ENCODE measurements at regions not wholly inside any gene's neighbourhood (a gene's known extent, or its start where the extent isn't known, plus 50 kb on each side); places are given as distances from the start of the nearest gene placed in this dataset.

DNA sequence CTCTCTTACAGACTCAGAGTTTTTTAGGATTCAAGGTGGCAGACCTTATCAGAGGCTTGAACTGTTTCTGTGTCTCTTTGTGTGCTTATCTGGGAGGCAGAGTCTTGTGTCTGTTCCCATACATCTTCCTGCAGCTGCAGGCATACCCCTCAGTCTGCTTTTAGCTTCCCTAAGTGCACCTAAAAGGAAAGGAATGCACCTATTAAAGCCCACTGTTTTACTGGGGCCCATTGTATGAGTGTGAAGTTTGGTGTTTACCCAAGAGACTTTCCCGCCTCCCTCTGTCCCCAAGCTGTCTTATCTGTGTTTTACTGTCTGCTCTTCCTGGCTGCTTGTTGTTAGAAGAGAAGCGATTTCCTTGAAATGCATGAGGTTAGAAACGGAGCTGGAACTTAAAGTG lies 1757.3 kb upstream of the PIK3C3 start:
- Mint-ChIP-seq H3K4me1 (no peaks in the 10 kb centered on the region), H3K36me3 (peaks cover 0 to 2% of the 10 kb centered on the region in 2 donors), H3K27ac (no peak overlapping the region), H3K27me3 (no peaks in the 10 kb centered on the region), H3K4me3 (no peak overlapping the region), H3K9me3 (peaks cover 0 to 25% (median 15%) of the 10 kb centered on the region in 8 donors)
- intact Hi-C loops (cut with micrococcal nuclease) = no loop called here
- DNase-seq = no peak
- POLR2A ChIA-PET (ENCODE audit: partially characterized antibody) = no interaction called here
- Histone ChIP-seq H3K36me3 (ENCODE audit: insufficient read depth, low read length) (no peaks in the 10 kb centered on the region), H3K9me3 (ENCODE audit: control insufficient read depth in 1 of 2, low read length in 2 of 2) (no peaks in the 10 kb centered on the region), H3K27me3 (ENCODE audit: insufficient read depth, low read length) (no peaks in the 10 kb centered on the region), H3K4me3 (ENCODE audit: low read length in 2 of 2) (no peak overlapping the region), H3K27ac (ENCODE audit: low read depth, low read length) (no peak overlapping the region), H3K4me1 (ENCODE audit: insufficient read depth, low read length) (no peaks in the 10 kb centered on the region)
- CTCF ChIA-PET (ENCODE audit: partially characterized antibody) = no interaction called here

DNA sequence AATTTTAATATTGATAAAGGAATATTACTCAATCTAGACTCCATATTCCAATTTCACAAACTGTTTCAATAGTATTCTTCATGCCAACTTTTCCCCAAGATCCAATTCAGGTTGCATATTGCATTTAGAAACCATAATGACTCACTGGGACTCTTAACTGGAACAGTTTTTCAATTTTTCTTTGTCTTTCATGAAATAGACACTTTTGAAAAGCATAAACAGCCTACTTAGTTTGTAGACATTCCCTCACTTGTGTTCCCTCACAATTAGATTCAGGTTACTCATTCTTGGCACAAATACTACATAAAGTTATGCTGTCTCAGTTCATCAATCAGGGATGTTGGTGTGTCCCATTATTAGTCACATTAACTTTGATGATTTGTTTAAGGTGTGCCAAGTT lies 1768.4 kb upstream of the PIK3C3 start:
- intact Hi-C loops (cut with micrococcal nuclease) = no loop called here
- H3K4me3 ChIP-seq (ENCODE audit: low read length in 2 of 2) = no peak overlapping the region
- ChIA-PET POLR2A (ENCODE audit: partially characterized antibody) (no interaction called here), CTCF (ENCODE audit: partially characterized antibody) (no interaction called here)
- H3K27ac Mint-ChIP-seq = no peak overlapping the region
- H3K36me3 ChIP-seq (ENCODE audit: insufficient read depth, low read length) = no peaks in the 10 kb centered on the region
- no peak for DNase-seq
- no peaks in the 10 kb centered on the region for H3K27me3 Mint-ChIP-seq
- no peak overlapping the region for H3K4me3 Mint-ChIP-seq
- no peaks in the 10 kb centered on the region for H3K27me3 ChIP-seq (ENCODE audit: insufficient read depth, low read length)
- H3K4me1 Mint-ChIP-seq = no peaks in the 10 kb centered on the region
- H3K4me1 ChIP-seq (ENCODE audit: insufficient read depth, low read length) = no peaks in the 10 kb centered on the region
- no peaks in the 10 kb centered on the region for H3K36me3 Mint-ChIP-seq
- no peaks in the 10 kb centered on the region for H3K9me3 ChIP-seq (ENCODE audit: control insufficient read depth in 1 of 2, low read length in 2 of 2)
- H3K9me3 Mint-ChIP-seq = peaks cover 0 to 6% (median 3%) of the 10 kb centered on the region in 8 donors
- H3K27ac ChIP-seq (ENCODE audit: low read depth, low read length) = no peak overlapping the region

DNA sequence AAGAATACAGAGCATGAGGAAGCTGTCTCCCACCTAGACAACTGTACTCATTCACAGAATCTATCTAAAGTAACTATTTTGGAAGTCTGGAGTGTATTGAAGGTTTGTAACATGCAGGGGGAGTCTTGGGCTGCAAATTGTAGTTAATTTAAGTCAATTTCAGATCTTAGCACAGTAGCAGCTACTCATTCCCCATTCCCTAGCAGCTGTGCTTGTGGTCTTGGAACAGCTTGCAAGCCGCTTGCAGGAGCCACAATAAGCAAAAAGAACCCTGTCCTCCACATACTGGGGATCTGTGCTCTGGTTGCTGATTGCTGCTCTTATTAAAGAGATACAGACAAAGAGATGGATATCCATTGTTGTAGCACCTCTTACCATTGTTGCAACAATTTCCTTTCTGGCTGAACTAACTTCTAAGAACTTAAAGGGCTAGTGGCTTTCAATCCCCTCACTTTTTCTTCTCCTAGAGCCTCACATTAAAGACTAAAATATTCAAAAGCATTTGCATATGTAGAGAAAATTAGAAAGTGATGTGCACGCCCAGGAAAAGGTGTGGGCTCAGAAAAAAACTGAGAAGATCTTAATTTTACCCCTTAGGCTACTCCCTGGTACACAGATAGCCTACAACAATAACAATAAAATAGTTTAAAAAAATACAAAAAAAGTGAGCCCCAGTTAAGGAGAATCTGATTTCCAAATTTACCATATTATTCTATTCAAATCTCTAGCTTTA lies 1775.1 kb upstream of the PIK3C3 start:
- Histone ChIP-seq H3K27me3 (ENCODE audit: insufficient read depth, low read length) (no peaks in the 10 kb centered on the region), H3K4me1 (ENCODE audit: insufficient read depth, low read length) (no peaks in the 10 kb centered on the region), H3K9me3 (ENCODE audit: control insufficient read depth in 1 of 2, low read length in 2 of 2) (no peaks in the 10 kb centered on the region), H3K4me3 (ENCODE audit: low read length in 2 of 2) (no peak overlapping the region), H3K36me3 (ENCODE audit: insufficient read depth, low read length) (no peaks in the 10 kb centered on the region), H3K27ac (ENCODE audit: low read depth, low read length) (no peak overlapping the region)
- Mint-ChIP-seq H3K4me3 (no peak overlapping the region), H3K9me3 (peaks cover 0 to 14% (median 5%) of the 10 kb centered on the region in 8 donors), H3K27me3 (no peaks in the 10 kb centered on the region), H3K27ac (no peak overlapping the region), H3K4me1 (no peaks in the 10 kb centered on the region), H3K36me3 (peaks cover 0 to 1% of the 10 kb centered on the region in 2 donors)
- no peak for DNase-seq
- ChIA-PET CTCF (ENCODE audit: partially characterized antibody) (no interaction called here), POLR2A (ENCODE audit: partially characterized antibody) (no interaction called here)
- intact Hi-C loops (cut with micrococcal nuclease) = no loop called here

DNA sequence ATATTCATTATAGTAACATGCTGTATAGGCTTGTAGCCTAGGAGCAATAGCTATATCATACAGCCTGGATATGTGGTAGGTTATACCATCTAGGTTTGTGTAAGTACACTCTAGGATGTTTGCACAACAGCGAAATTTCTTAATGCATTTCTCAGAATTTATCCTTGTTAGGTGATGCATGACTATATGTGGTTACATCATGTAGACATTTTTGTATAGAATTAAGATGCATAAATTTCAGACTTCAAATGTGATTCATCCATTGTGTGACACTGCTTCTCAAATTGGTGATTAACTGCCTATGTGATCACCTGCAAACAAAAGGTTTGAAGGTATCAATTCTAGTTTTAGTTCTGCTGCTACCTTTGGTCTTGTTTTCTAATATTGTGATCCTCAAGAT lies 1787.0 kb upstream of the PIK3C3 start:
- DNase-seq = no peak
- Mint-ChIP-seq H3K27me3 (no peaks in the 10 kb centered on the region), H3K27ac (no peak overlapping the region), H3K4me3 (no peak overlapping the region), H3K4me1 (no peaks in the 10 kb centered on the region), H3K9me3 (peaks cover 5 to 16% (median 9%) of the 10 kb centered on the region in 8 donors), H3K36me3 (no peaks in the 10 kb centered on the region)
- ChIA-PET POLR2A (ENCODE audit: partially characterized antibody) (no interaction called here), CTCF (ENCODE audit: partially characterized antibody) (interaction anchor here (0.7 kb wide), 1 partner anchor 133 kb away, joined by 3 read pairs; no protein-coding TSS in a partner anchor)
- no peaks in the 10 kb centered on the region for H3K27me3 ChIP-seq (ENCODE audit: insufficient read depth, low read length)
- no peaks in the 10 kb centered on the region for H3K9me3 ChIP-seq (ENCODE audit: control insufficient read depth in 1 of 2, low read length in 2 of 2)
- no peaks in the 10 kb centered on the region for H3K4me1 ChIP-seq (ENCODE audit: insufficient read depth, low read length)
- no peaks in the 10 kb centered on the region for H3K36me3 ChIP-seq (ENCODE audit: insufficient read depth, low read length)
- intact Hi-C loops (cut with micrococcal nuclease) = no loop called here
- H3K4me3 ChIP-seq (ENCODE audit: low read length in 2 of 2) = no peak overlapping the region
- no peak overlapping the region for H3K27ac ChIP-seq (ENCODE audit: low read depth, low read length)

DNA sequence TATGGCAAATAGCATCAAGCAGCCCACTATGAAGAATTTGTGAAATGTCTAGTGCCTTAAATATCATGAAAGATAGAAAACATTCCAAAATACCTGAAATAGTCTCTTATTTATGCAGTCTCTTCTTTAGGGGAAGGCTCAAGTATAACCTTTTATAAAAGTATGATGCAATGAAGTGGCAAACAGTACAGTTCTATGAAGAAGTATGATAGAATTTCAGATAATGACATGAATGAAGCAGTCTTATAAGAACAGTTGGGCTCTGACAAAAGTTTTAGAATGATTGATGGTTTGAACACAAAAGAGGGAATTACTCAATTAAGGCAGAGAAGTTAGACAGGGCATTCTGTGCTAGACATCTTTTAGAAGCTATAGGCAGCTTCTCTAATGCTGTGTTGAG lies 1791.8 kb upstream of the PIK3C3 start:
- H3K4me3 Mint-ChIP-seq = no peak overlapping the region
- H3K4me1 Mint-ChIP-seq = no peaks in the 10 kb centered on the region
- H3K36me3 Mint-ChIP-seq = no peaks in the 10 kb centered on the region
- Histone ChIP-seq H3K36me3 (ENCODE audit: insufficient read depth, low read length) (no peaks in the 10 kb centered on the region), H3K27me3 (ENCODE audit: insufficient read depth, low read length) (no peaks in the 10 kb centered on the region), H3K4me1 (ENCODE audit: insufficient read depth, low read length) (no peaks in the 10 kb centered on the region), H3K9me3 (ENCODE audit: control insufficient read depth in 1 of 2, low read length in 2 of 2) (no peaks in the 10 kb centered on the region), H3K27ac (ENCODE audit: low read depth, low read length) (no peak overlapping the region), H3K4me3 (ENCODE audit: low read length in 2 of 2) (no peak overlapping the region)
- H3K9me3 Mint-ChIP-seq = peaks cover 0 to 10% (median 5%) of the 10 kb centered on the region in 8 donors
- intact Hi-C loops (cut with micrococcal nuclease) = no loop called here
- no peaks in the 10 kb centered on the region for H3K27me3 Mint-ChIP-seq
- POLR2A ChIA-PET (ENCODE audit: partially characterized antibody) = no interaction called here
- CTCF ChIA-PET (ENCODE audit: partially characterized antibody) = no interaction called here
- DNase-seq = no peak
- H3K27ac Mint-ChIP-seq = no peak overlapping the region

DNA sequence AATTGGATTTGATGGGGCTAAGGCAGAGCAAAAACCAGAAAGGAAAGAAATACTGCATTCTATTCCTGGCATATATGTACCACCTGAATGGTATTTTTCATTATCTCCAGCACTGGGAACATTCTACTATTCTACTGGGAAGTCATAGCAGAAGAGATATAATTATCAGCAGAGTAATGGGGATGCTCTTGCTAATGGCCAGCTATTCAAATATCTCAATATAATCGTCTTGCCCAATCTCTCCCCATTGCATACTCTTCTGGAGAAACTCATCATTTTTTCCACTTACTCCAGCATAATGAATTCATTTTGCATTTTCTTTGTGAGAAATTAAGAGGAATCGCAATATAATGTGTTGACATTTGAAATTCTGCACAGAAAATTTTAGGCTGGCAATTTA lies 1794.7 kb upstream of the PIK3C3 start:
- H3K4me3 Mint-ChIP-seq = no peak overlapping the region
- CTCF ChIA-PET (ENCODE audit: partially characterized antibody) = no interaction called here

DNA sequence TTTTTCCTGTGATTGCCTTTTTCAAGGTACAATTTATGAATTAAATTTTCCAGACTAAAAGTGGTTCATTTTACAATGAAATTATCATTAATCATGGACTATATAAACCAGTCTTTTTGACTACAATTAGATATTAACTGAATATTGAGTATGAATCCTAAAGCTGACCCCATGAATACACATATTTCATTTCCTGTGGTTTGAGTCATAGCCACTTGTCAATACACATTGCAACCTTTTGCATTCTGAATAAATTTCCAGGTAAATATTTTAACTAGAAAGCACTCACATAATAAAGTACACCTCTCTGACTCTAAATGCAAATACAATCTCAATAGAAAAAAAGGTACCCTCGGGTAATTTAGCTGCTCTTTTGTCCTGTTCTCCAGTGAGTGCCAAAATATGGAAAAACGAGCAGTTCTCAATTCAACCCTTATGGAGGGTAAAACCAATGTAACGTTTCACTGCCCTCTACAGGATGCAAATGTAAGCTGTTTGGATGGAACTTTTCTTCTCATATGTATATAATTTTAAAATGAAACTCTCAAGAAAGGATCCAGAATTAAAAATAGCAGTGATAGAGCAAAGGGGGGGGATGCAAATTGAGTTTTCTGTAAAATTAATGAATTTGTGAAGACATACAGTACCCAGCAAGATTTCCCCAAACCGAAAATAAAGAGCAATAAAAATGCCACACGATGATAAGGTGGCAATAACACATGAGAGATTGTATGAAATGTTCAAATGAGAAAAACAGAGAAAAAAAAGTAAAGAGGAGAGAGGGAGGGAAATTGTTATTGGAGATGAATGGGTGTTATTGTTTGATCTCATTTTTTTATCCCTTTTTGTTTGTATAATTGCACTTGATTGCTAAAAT lies 1795.7 kb upstream of the PIK3C3 start:
- no peaks in the 10 kb centered on the region for H3K36me3 Mint-ChIP-seq
- DNase-seq = no peak
- H3K9me3 Mint-ChIP-seq = peaks cover 0 to 10% (median 4%) of the 10 kb centered on the region in 8 donors
- Histone ChIP-seq H3K27me3 (ENCODE audit: insufficient read depth, low read length) (no peaks in the 10 kb centered on the region), H3K36me3 (ENCODE audit: insufficient read depth, low read length) (no peaks in the 10 kb centered on the region), H3K27ac (ENCODE audit: low read depth, low read length) (no peak overlapping the region), H3K9me3 (ENCODE audit: control insufficient read depth in 1 of 2, low read length in 2 of 2) (no peaks in the 10 kb centered on the region), H3K4me3 (ENCODE audit: low read length in 2 of 2) (no peak overlapping the region), H3K4me1 (ENCODE audit: insufficient read depth, low read length) (no peaks in the 10 kb centered on the region)
- H3K4me1 Mint-ChIP-seq = no peaks in the 10 kb centered on the region
- CTCF ChIA-PET (ENCODE audit: partially characterized antibody) = interaction anchor here (0.7 kb wide), 1 partner anchor 1186 kb away, joined by 3 read pairs; no protein-coding TSS in a partner anchor
- peak overlapping the region in 1 of 7 donors; percentile 42 for H3K27ac Mint-ChIP-seq
- no peaks in the 10 kb centered on the region for H3K27me3 Mint-ChIP-seq
- POLR2A ChIA-PET (ENCODE audit: partially characterized antibody) = no interaction called here
- intact Hi-C loops (cut with micrococcal nuclease) = no loop called here
- no peak overlapping the region for H3K4me3 Mint-ChIP-seq

More for the DNA sequence above, 1794.7 kb upstream of the PIK3C3 start:
- Histone ChIP-seq H3K27ac (ENCODE audit: low read depth, low read length) (no peak overlapping the region), H3K4me3 (ENCODE audit: low read length in 2 of 2) (no peak overlapping the region), H3K4me1 (ENCODE audit: insufficient read depth, low read length) (no peaks in the 10 kb centered on the region), H3K36me3 (ENCODE audit: insufficient read depth, low read length) (no peaks in the 10 kb centered on the region), H3K27me3 (ENCODE audit: insufficient read depth, low read length) (no peaks in the 10 kb centered on the region), H3K9me3 (ENCODE audit: control insufficient read depth in 1 of 2, low read length in 2 of 2) (no peaks in the 10 kb centered on the region)
- Mint-ChIP-seq H3K9me3 (peaks cover 0 to 10% (median 4%) of the 10 kb centered on the region in 8 donors), H3K36me3 (no peaks in the 10 kb centered on the region), H3K27me3 (no peaks in the 10 kb centered on the region), H3K27ac (no peak overlapping the region), H3K4me1 (no peaks in the 10 kb centered on the region)
- POLR2A ChIA-PET (ENCODE audit: partially characterized antibody) = no interaction called here
- DNase-seq = no peak
- intact Hi-C loops (cut with micrococcal nuclease) = no loop called here

Data from CD4-positive, alpha-beta memory T cell (primary cell).